PC-9 (cell line): ENCODE measurements at regions not wholly inside any gene's neighbourhood (a gene's known extent, or its start where the extent isn't known, plus 50 kb on each side); places are given as distances from the start of the nearest gene placed in this dataset.

Experiments used
- BruUV-seq: library from RNA; stranded (reverse); fragments of 400-500 nt; replicated peaks from 2 replicates; lab custom pipeline; 2021; lab: Mats Ljungman, UMichigan
- CTCF ChIA-PET: fragments of 300-600 bp; sonication (Branson Sonifier 250); formaldehyde crosslinking; loops from one replicate; lab custom pipeline; 2022; ENCODE audit warnings: antibody characterized with exemption; lab: Charles Lee
- POLR2A ChIA-PET: fragments of 300-600 bp; sonication (Branson Sonifier 250); formaldehyde crosslinking; loops from one replicate; lab custom pipeline; 2022; ENCODE audit warnings: antibody characterized with exemption; ENCODE audit not compliant: unreplicated experiment; lab: Charles Lee
- DNase-seq, 2 experiments: peaks; one replicate each; pipeline versions ENCODE4 v3.0.0 to v3.0.0-alpha.2; 2015 to 2022; ENCODE audit warnings: mixed read lengths in 1 of 2
- H2AFZ ChIP-seq: fragments of 200-600 bp; sonication (generic); 2 replicates; pipeline ENCODE4 v1.8.1; 2017; ENCODE audit warnings: antibody characterized with exemption
- H3F3A ChIP-seq: fragments of 200-600 bp; sonication (generic); 2 replicates; pipeline ENCODE4 v1.8.1; 2017; ENCODE audit warnings: antibody characterized with exemption, mild to moderate bottlenecking, low read depth; ENCODE audit not compliant: insufficient read depth
- H3K27ac ChIP-seq: fragments of 200-600 bp; sonication (generic); 2 replicates; pipeline ENCODE4 v1.6.1; 2016; ENCODE audit warnings: mixed run types
- H3K27me3 ChIP-seq: fragments of 200-600 bp; sonication (generic); 2 replicates; pipeline ENCODE4 v1.6.1; 2016; ENCODE audit warnings: low read depth, mixed run types; ENCODE audit not compliant: insufficient read depth
- H3K36me3 ChIP-seq: fragments of 200-600 bp; sonication (generic); 2 replicates; pipeline ENCODE4 v1.6.1; 2016; ENCODE audit warnings: low read depth, mixed run types
- H3K4me1 ChIP-seq: fragments of 200-600 bp; sonication (generic); replicated peaks from 2 replicates; pipeline ENCODE4 v1.6.1; 2016; ENCODE audit warnings: mixed run types; ENCODE audit not compliant: insufficient read depth
- H3K4me2 ChIP-seq: fragments of 200-600 bp; sonication (generic); 2 replicates; pipeline ENCODE4 v1.6.1; 2017; ENCODE audit warnings: mixed run types
- H3K4me3 ChIP-seq: fragments of 200-600 bp; sonication (generic); 2 replicates; pipeline ENCODE4 v1.6.1; 2016; ENCODE audit warnings: mixed run types
- H3K79me2 ChIP-seq: fragments of 200-600 bp; sonication (generic); 2 replicates; pipeline ENCODE4 v1.6.1; 2017; ENCODE audit warnings: low read depth, mixed run types
- H3K9me2 ChIP-seq: fragments of 200-600 bp; sonication (generic); 2 replicates; pipeline ENCODE4 v1.8.1; 2017; ENCODE audit warnings: mild to moderate bottlenecking; ENCODE audit not compliant: insufficient read depth
- H3K9me3 ChIP-seq: fragments of 200-600 bp; sonication (generic); 2 replicates; pipeline ENCODE4 v1.8.1; 2016; ENCODE audit warnings: low read depth; ENCODE audit not compliant: insufficient read depth
- H4K20me1 ChIP-seq: fragments of 200-600 bp; sonication (generic); 2 replicates; pipeline ENCODE4 v1.8.1; 2017; ENCODE audit not compliant: insufficient read depth
- EZH2 ChIP-seq: fragments of 200-600 bp; sonication (generic); IDR thresholded peaks from 2 replicates; pipeline ENCODE4 v1.8.0; 2017; ENCODE audit warnings: antibody characterized with exemption, low read depth
- intact Hi-C: fragments of 100-400 bp; cut with micrococcal nuclease; formaldehyde crosslinking; loops from one replicate; pipeline ENCODE4 v1.10.0; 2022; ENCODE audit not compliant: unreplicated experiment
- TF ChIP-seq, protein P1 (sequence below): fragments of 200-600 bp; sonication (generic); conservative IDR thresholded peaks from 2 replicates; pipeline ENCODE4 v1.6.1; 2017; ENCODE audit warnings: mixed run types, antibody characterized with exemption, mild to moderate bottlenecking, moderate library complexity

DNA sequence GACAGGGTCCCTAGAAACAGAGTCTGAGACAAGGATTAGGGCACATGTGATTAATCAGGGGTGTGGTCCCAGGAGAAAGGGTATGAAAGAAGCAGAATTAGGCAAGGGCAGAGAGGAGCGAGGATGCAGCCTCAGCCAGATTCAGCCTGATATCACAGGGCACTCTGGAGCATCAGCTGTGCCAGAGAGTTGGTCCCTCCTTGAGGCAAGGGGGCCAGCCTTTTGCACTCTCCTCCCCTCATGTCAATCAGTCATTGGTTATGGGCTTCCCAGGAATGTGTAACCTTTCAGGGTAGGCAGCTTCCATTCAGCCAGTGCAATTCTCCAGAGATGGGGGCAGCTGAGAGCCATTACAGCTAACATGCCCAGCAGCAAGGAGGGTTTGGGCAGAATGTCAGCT, 152.6 kb upstream of the LHX1 start:
- no peak overlapping the region for H3K4me2 ChIP-seq
- BruUV-seq, result no TSS peak
- H3K27ac ChIP-seq, result no peak overlapping the region
- H3K36me3 ChIP-seq, result no peaks in the 10 kb centered on the region
- H3K9me3 ChIP-seq, result no peaks in the 10 kb centered on the region
- no peaks in the 10 kb centered on the region for H3K4me1 ChIP-seq
- CTCF ChIA-PET, result no interaction called here
- no peak overlapping the region for H2AFZ ChIP-seq
- DNase-seq, result no peak
- TF ChIP-seq, protein P1, sequence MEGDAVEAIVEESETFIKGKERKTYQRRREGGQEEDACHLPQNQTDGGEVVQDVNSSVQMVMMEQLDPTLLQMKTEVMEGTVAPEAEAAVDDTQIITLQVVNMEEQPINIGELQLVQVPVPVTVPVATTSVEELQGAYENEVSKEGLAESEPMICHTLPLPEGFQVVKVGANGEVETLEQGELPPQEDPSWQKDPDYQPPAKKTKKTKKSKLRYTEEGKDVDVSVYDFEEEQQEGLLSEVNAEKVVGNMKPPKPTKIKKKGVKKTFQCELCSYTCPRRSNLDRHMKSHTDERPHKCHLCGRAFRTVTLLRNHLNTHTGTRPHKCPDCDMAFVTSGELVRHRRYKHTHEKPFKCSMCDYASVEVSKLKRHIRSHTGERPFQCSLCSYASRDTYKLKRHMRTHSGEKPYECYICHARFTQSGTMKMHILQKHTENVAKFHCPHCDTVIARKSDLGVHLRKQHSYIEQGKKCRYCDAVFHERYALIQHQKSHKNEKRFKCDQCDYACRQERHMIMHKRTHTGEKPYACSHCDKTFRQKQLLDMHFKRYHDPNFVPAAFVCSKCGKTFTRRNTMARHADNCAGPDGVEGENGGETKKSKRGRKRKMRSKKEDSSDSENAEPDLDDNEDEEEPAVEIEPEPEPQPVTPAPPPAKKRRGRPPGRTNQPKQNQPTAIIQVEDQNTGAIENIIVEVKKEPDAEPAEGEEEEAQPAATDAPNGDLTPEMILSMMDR, result no peak
- no peak for TF ChIP-seq EZH2
- no peak overlapping the region for H3K4me3 ChIP-seq
- intact Hi-C loops, result no loop called here
- H4K20me1 ChIP-seq, result no peaks in the 10 kb centered on the region; the same call in 1 of the 2 replicates
- H3K27me3 ChIP-seq, result peaks cover 62% of the 10 kb centered on the region
- H3K79me2 ChIP-seq, result no peaks in the 10 kb centered on the region
- POLR2A ChIA-PET, result no interaction called here
- H3K9me2 ChIP-seq, result no peaks in the 10 kb centered on the region
- H3F3A ChIP-seq, result no peaks in the 10 kb centered on the region

DNA sequence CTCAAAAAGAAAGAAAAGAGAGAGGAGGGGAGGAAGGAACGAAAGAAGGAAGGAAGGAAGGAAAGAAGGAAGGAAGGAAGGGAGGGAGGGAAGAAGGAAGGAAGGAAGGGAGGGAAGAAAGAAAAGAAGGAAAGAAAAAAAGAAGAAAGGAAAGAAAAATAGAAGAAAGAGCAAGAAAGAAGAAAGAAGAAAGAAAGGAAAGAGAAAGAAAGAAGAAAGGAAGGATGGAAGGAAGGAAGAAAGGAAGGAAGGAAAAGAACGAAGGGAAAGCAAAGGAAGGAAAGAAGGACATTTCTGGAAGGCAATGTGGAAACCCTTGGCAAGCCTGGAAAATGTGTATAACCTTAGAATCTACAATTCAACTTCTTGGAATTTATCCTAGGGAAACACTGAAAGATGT, 150.4 kb upstream of the LHX1 start:
- BruUV-seq, result no TSS peak
- POLR2A ChIA-PET, result no interaction called here
- no peak overlapping the region for H2AFZ ChIP-seq
- no peak for DNase-seq
- H4K20me1 ChIP-seq, result no peaks in the 10 kb centered on the region
- TF ChIP-seq, protein P1, result no peak
- no peak for TF ChIP-seq EZH2
- CTCF ChIA-PET, result no interaction called here
- no peaks in the 10 kb centered on the region for H3F3A ChIP-seq
- intact Hi-C loops, result no loop called here
- H3K4me2 ChIP-seq, result no peak overlapping the region
- H3K36me3 ChIP-seq, result no peaks in the 10 kb centered on the region
- H3K27ac ChIP-seq, result no peak overlapping the region
- no peaks in the 10 kb centered on the region for H3K79me2 ChIP-seq
- no peaks in the 10 kb centered on the region for H3K9me2 ChIP-seq
- peaks cover 66% of the 10 kb centered on the region for H3K27me3 ChIP-seq
- no peak overlapping the region for H3K4me3 ChIP-seq
- H3K4me1 ChIP-seq, result no peaks in the 10 kb centered on the region
- no peaks in the 10 kb centered on the region for H3K9me3 ChIP-seq

DNA sequence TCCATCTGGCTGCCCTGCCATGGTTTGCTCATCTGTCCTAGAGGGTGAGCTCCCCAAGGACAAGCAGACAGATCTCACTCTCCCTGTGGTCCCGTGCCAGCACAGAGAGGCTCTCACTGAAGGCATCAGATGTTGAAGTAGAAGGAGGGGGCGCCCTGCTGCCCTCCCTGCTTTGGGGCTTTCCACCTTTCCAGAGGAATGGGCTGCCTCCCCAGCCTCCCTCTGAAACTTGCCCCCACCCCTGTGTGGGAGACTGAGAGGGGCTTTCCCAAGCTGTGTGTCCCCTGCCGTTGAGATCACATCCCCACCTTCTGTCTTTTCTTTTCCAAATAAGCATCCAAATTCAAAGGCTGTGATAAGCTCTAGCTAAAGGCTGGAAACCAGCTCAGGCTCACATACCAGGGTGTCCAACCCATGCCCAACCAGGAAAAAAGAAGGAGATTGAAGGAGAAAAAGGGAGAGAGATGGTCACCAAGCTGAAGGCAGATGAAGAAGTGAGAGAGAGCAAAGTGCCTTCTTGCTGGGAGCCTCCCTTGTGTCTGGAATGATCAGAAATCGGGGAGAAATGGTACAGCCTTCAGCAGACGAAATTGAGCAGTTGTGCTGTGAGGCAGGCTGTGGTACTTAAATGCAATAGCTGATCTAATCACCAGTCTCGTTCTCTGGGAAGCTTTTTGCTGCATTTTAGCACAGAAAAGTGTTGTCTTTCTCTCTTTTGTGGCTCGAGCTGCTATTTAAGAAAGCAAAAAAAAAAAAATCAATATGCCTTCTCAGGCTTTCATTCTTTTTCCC, 145.9 kb upstream of the LHX1 start:
- Histone ChIP-seq H3K36me3 (no peaks in the 10 kb centered on the region), H3K9me3 (no peaks in the 10 kb centered on the region), H3K4me2 (no peak overlapping the region), H3K9me2 (no peaks in the 10 kb centered on the region), H3F3A (no peaks in the 10 kb centered on the region), H3K79me2 (no peaks in the 10 kb centered on the region), H2AFZ (no peak overlapping the region), H3K4me3 (no peak overlapping the region), H3K27me3 (peaks cover 40% of the 10 kb centered on the region), H3K4me1 (no peaks in the 10 kb centered on the region), H4K20me1 (no peaks in the 10 kb centered on the region), H3K27ac (no peak overlapping the region)
- no peak for DNase-seq
- no TSS peak for BruUV-seq
- ChIA-PET POLR2A (no interaction called here), CTCF (no interaction called here)
- intact Hi-C loops, result no loop called here
- TF ChIP-seq, protein P1, result no peak
- no peak for TF ChIP-seq EZH2
